ENCODE measurements at regions not wholly inside any gene's neighbourhood (a gene's known extent, or its start where the extent isn't known, plus 50 kb on each side); places are given as distances from the start of the nearest gene placed in this dataset.
"Not testable (repeated sequence)": the region's sequence is repeated elsewhere in the genome, so short reads cannot be mapped to it uniquely, and the experiment has no call there.

DNA sequence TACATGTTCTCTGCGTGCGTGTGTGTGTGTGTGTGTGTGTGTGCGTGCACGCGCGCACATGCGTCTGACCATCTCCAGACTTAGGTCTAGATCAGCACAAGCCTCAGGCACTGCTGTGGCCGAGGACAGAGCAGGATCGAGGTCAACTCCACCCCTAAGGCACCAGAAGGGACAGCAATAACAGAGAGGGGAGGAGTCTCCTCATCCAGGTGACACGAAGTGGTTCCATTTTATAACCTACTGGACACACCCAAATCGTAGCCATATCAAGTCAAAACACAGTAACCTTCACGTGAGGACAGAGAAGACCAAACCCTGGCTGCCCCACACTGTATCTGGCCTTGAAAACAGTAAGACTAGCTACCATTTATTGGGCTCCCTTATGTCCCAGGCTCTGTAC is 224.1 kb downstream of the FGFR2 start:
- Histone ChIP-seq H3K27me3 (no peaks in the 10 kb centered on the region), H3K4me3 (no peak overlapping the region), H3K27ac (no peak overlapping the region), H3K9me3 (no peaks in the 10 kb centered on the region), H3K36me3 (replicated peaks in 1 of 2; ENCODE audit: insufficient read depth in 1 of 2, low read depth in 2 of 2) (no peaks in the 10 kb centered on the region), H3K4me1 (no peaks in the 10 kb centered on the region)
- TF ChIP-seq POLR2A (IDR thresholded peaks at IDR 0.05) = no peak
- no peak for DNase-seq
- no peak for ATAC-seq
- intact Hi-C loops (cut with DNase I) = no loop called here
- 70% methylated on average over 12 of the region's 12 CpGs for WGBS, 2 donors

DNA sequence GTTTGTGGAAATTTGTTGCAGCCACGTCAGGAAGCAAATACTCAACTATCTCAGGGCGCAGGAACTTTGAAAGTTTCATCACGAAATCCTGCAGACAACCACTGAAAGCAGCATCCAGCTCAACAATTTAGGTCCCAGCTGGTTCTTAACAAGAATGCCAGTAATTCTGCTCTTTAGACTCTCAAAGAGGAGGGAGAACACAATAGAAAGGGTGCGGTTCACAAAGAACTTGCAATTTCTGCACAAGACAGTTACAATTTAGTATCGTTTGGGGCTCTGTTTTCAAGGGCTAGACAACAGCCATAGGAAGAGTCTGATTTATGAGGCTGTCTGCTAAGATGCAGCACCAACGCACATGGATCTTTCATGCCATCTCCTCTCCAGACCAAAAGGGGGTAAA is 223.1 kb downstream of the FGFR2 start:
- H3K4me1 ChIP-seq = no peaks in the 10 kb centered on the region
- no peaks in the 10 kb centered on the region for H3K36me3 ChIP-seq (replicated peaks in 1 of 2; ENCODE audit: insufficient read depth in 1 of 2, low read depth in 2 of 2)
- H3K27ac ChIP-seq = no peak overlapping the region
- no peak overlapping the region for H3K4me3 ChIP-seq
- ATAC-seq = no peak
- H3K27me3 ChIP-seq = no peaks in the 10 kb centered on the region
- no peaks in the 10 kb centered on the region for H3K9me3 ChIP-seq
- DNase-seq = no peak
- WGBS, 2 donors = 75 to 80% methylated on average over 6 of the region's 6 CpGs
- TF ChIP-seq, protein P1, sequence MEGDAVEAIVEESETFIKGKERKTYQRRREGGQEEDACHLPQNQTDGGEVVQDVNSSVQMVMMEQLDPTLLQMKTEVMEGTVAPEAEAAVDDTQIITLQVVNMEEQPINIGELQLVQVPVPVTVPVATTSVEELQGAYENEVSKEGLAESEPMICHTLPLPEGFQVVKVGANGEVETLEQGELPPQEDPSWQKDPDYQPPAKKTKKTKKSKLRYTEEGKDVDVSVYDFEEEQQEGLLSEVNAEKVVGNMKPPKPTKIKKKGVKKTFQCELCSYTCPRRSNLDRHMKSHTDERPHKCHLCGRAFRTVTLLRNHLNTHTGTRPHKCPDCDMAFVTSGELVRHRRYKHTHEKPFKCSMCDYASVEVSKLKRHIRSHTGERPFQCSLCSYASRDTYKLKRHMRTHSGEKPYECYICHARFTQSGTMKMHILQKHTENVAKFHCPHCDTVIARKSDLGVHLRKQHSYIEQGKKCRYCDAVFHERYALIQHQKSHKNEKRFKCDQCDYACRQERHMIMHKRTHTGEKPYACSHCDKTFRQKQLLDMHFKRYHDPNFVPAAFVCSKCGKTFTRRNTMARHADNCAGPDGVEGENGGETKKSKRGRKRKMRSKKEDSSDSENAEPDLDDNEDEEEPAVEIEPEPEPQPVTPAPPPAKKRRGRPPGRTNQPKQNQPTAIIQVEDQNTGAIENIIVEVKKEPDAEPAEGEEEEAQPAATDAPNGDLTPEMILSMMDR (IDR thresholded peaks at IDR 0.05) = no peak
- TF ChIP-seq POLR2A (IDR thresholded peaks at IDR 0.05) = no peak
- intact Hi-C loops (cut with DNase I) = no loop called here

DNA sequence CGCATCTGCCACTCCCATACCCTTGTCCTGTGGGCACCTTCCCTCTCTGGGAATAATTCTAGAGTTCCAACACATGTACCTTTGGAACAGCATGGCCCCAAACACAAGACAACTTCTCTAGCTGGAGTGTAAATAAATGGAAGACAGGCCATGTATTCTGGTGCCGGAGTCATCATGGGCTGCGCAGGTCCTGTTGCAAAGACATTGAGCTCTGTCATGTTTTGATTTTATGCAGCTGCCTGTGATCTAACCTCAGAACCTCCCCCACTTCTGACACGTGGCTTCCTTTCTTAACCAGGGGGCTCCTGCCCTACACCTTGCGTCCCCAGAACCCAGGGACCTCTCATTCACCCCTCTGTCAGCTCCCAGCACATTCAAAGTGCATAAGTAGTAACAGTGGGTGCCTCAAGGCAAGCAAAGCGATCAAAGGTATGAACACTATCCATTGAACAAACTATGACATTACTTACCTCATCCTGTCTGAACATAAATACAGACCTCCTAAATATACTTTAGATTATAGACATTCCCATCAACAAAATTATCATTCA is 219.9 kb downstream of the FGFR2 start:
- no peak overlapping the region for H3K4me3 ChIP-seq
- no peak for ATAC-seq
- intact Hi-C loops (cut with DNase I) = no loop called here
- no peaks in the 10 kb centered on the region for H3K36me3 ChIP-seq (replicated peaks in 1 of 2; ENCODE audit: insufficient read depth in 1 of 2, low read depth in 2 of 2)
- H3K9me3 ChIP-seq = no peaks in the 10 kb centered on the region
- no peaks in the 10 kb centered on the region for H3K4me1 ChIP-seq
- WGBS, 2 donors = 79 to 88% methylated on average over 6 of the region's 6 CpGs
- no peak for DNase-seq
- H3K27ac ChIP-seq = no peak overlapping the region
- no peak for TF ChIP-seq POLR2A (IDR thresholded peaks at IDR 0.05)
- TF ChIP-seq, protein P1 (IDR thresholded peaks at IDR 0.05) = no peak
- H3K27me3 ChIP-seq = no peaks in the 10 kb centered on the region

DNA sequence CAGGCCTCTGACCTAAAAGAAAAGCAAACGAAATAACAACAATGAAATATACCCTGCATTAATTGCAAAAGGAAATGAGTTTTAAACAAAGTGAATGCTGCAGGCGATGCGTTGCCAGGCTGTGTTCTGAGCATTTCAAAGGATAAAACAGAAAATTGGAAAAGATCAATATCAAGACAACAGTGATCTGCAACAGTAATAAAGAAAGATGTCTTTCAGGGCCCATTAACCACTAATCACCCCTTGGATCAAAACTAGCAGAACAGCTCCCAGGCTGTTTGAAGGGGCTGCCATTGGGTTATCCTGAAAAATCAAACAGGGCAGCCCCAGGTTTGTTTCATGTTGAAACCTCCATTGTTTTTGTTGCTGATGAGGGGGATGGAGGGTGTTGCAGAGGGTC is 219.2 kb downstream of the FGFR2 start:
- H3K9me3 ChIP-seq = no peaks in the 10 kb centered on the region

DNA sequence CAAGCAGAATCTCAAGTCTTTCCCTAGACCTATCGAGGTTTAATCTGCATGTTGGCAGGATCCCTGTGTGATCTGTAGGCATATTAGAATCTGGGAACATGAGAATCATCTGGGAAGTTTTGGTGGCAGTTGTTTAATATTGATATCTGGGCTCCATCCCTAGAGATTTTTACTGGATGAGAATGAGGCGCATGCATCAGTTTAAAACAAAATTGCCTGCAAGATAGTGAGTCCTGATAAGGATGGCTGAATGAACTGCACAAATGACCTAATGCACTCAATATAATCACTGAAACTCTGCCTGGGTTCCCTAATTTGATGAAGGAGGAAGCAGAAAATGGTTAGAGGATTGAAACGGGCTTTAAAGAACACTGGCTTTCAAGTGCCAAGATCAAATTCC is 218.0 kb downstream of the FGFR2 start:
- H3K9me3 ChIP-seq = no peaks in the 10 kb centered on the region
- H3K4me3 ChIP-seq = no peak overlapping the region
- intact Hi-C loops (cut with DNase I) = no loop called here
- WGBS, 2 donors = 57 to 62% methylated on average over 3 of the region's 3 CpGs
- H3K27me3 ChIP-seq = no peaks in the 10 kb centered on the region
- no peaks in the 10 kb centered on the region for H3K36me3 ChIP-seq (replicated peaks in 1 of 2; ENCODE audit: insufficient read depth in 1 of 2, low read depth in 2 of 2)
- ATAC-seq (no peak), DNase-seq (no peak)
- no peaks in the 10 kb centered on the region for H3K4me1 ChIP-seq
- H3K27ac ChIP-seq = no peak overlapping the region
- no peak for TF ChIP-seq POLR2A (IDR thresholded peaks at IDR 0.05)
- TF ChIP-seq, protein P1 (IDR thresholded peaks at IDR 0.05) = no peak

More for the DNA sequence above, 219.2 kb downstream of the FGFR2 start:
- TF ChIP-seq POLR2A (IDR thresholded peaks at IDR 0.05) = no peak
- TF ChIP-seq, protein P1 (IDR thresholded peaks at IDR 0.05) = no peak
- H3K4me1 ChIP-seq = no peaks in the 10 kb centered on the region
- no peak for ATAC-seq
- no peak for DNase-seq
- H3K27me3 ChIP-seq = no peaks in the 10 kb centered on the region
- intact Hi-C loops (cut with DNase I) = no loop called here
- H3K27ac ChIP-seq = no peak overlapping the region
- no peak overlapping the region for H3K4me3 ChIP-seq
- no peaks in the 10 kb centered on the region for H3K36me3 ChIP-seq (replicated peaks in 1 of 2; ENCODE audit: insufficient read depth in 1 of 2, low read depth in 2 of 2)
- WGBS, 2 donors = 69% methylated on average over 3 of the region's 3 CpGs

DNA sequence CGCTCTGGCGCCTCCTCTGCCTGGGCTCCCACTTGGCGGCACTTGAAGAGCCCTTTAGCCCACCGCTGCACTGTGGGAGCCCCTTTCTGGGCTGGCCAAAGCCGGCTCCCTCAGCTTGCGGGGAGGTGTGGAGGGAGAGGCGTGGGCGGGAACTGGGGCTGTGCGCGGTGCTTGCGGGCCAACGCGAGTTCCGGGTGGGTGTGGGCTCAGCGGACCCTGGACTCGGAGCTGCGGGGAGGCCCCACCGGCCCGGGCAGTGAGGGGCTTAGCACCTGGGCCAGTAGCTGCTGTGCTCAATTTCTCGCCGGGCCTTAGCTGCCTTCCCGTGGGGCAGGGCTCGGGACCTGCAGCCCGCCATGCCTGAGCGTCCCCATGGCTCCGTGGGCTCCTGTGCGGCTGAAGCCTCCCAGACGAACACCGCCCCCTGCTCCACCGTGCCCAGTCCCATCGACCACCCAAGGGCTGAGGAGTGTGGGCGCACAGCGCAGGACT is 216.2 kb downstream of the FGFR2 start:
- H3K4me1 ChIP-seq; intact Hi-C loops (cut with DNase I); DNase-seq; H3K36me3 ChIP-seq (replicated peaks in 1 of 2; ENCODE audit: insufficient read depth in 1 of 2, low read depth in 2 of 2); ATAC-seq; H3K4me3 ChIP-seq; H3K9me3 ChIP-seq; H3K27me3 ChIP-seq; H3K27ac ChIP-seq: not testable (repeated sequence)
- 93 to 96% methylated on average over 13 to 26 of the region's 33 CpGs for WGBS, 2 donors
